Stimulated activated naive CD8-positive, alpha-beta T cell treated with anti-CD3 and anti-CD28 coated beads, Interleukin-15, Interleukin-2, amounts not matched to agents 100 ng/mL and 50 ng/mL, for 24 hours (primary cell): ENCODE measurements at regions not wholly inside any gene's neighbourhood (a gene's known extent, or its start where the extent isn't known, plus 50 kb on each side); places are given as distances from the start of the nearest gene placed in this dataset.
A peak's percentile ranks its signal among the peaks of the same experiment; 100 is the strongest.

Experiments used
- H3K27ac Mint-ChIP-seq: one replicate; pipeline ENCODE4 v1.8.0; 2021; ENCODE audit warnings: mild to moderate bottlenecking, mixed read lengths
- H3K27me3 Mint-ChIP-seq: one replicate; pipeline ENCODE4 v1.8.0; 2021; ENCODE audit warnings: mixed read lengths
- H3K36me3 Mint-ChIP-seq: one replicate; pipeline ENCODE4 v1.8.0; 2021; ENCODE audit warnings: low read depth, mixed read lengths
- H3K4me1 Mint-ChIP-seq: one replicate; pipeline ENCODE4 v1.8.0; 2021; ENCODE audit warnings: low read depth, mixed read lengths
- H3K4me3 Mint-ChIP-seq: one replicate; pipeline ENCODE4 v1.8.0; 2021; ENCODE audit warnings: mild to moderate bottlenecking, mixed read lengths
- H3K9me3 Mint-ChIP-seq: one replicate; pipeline ENCODE4 v1.8.0; 2021; ENCODE audit warnings: mixed read lengths

GRCh38 chr14:62558451-62558850, 486.8 kb downstream of the KCNH5 start:
- Mint-ChIP-seq H3K27ac (no peak overlapping the region), H3K9me3 (no peaks in the 10 kb centered on the region), H3K4me3 (no peak overlapping the region), H3K36me3 (no peaks in the 10 kb centered on the region), H3K27me3 (no peaks in the 10 kb centered on the region), H3K4me1 (no peaks in the 10 kb centered on the region)

DNA sequence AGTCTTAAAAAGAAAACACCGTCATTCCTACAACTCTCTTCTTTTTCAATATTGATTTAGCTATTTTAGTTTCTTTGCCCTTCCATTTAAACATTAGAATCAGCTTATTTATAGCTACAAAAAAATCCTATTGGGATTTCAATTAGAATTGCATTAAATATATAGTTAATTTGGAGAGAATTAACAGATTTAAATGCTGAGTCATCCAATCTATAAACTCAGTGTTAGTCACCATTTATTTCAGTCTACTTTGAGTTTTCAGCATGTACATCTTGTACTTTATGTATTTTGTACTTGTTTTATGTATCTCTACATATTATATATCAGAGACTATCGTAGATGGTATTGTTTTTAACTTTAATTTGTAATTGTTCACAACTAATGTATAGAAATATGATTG, 460.0 kb downstream of the KCNH5 start:
- no peak overlapping the region for H3K4me3 Mint-ChIP-seq
- no peaks in the 10 kb centered on the region for H3K4me1 Mint-ChIP-seq
- no peaks in the 10 kb centered on the region for H3K36me3 Mint-ChIP-seq
- H3K9me3 Mint-ChIP-seq, result peaks cover 1% of the 10 kb centered on the region
- H3K27ac Mint-ChIP-seq, result no peak overlapping the region
- H3K27me3 Mint-ChIP-seq, result no peaks in the 10 kb centered on the region

- no peaks in the 10 kb centered on the region for H3K27me3 Mint-ChIP-seq
- no peak overlapping the region for H3K27ac Mint-ChIP-seq
- no peaks in the 10 kb centered on the region for H3K36me3 Mint-ChIP-seq
- H3K4me3 Mint-ChIP-seq, result no peak overlapping the region
- H3K9me3 Mint-ChIP-seq, result peaks cover 9% of the 10 kb centered on the region
- H3K4me1 Mint-ChIP-seq, result no peaks in the 10 kb centered on the region
These were observed 452.4 kb downstream of the KCNH5 start for GRCh38 chr14:62592877-62593276.

GRCh38 chr14:62597143-62597542, 448.1 kb downstream of the KCNH5 start:
- no peak overlapping the region for H3K4me3 Mint-ChIP-seq
- H3K36me3 Mint-ChIP-seq, result no peaks in the 10 kb centered on the region
- H3K9me3 Mint-ChIP-seq, result peaks cover 9% of the 10 kb centered on the region
- H3K27me3 Mint-ChIP-seq, result no peaks in the 10 kb centered on the region
- no peaks in the 10 kb centered on the region for H3K4me1 Mint-ChIP-seq
- H3K27ac Mint-ChIP-seq, result no peak overlapping the region

- no peaks in the 10 kb centered on the region for H3K4me1 Mint-ChIP-seq
- no peaks in the 10 kb centered on the region for H3K36me3 Mint-ChIP-seq
- H3K27ac Mint-ChIP-seq, result peak overlapping the region; percentile 36
- H3K27me3 Mint-ChIP-seq, result no peaks in the 10 kb centered on the region
- no peak overlapping the region for H3K4me3 Mint-ChIP-seq
- peaks cover 15% of the 10 kb centered on the region for H3K9me3 Mint-ChIP-seq
These were observed 445.5 kb downstream of the KCNH5 start for GRCh38 chr14:62599616-62600385.

DNA sequence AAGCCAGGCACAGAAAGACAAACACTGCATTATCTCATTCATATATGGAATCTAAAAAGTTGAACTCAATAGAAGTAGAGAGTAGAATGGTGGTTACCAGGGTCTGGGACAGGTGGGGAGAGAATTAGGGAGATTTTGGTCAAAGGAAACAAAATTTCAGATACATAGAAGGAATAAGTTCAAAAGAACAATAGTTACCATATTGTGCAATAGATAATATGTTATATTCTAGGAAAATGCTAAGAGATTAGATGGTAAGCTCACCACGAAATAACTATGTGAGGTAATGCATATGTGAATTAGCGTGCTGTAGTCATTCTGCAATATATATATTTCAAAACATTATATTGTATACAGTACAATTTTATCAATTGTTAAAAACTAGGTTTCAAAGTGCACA, 442.5 kb downstream of the KCNH5 start:
- no peaks in the 10 kb centered on the region for H3K27me3 Mint-ChIP-seq
- no peak overlapping the region for H3K27ac Mint-ChIP-seq
- no peaks in the 10 kb centered on the region for H3K4me1 Mint-ChIP-seq
- peaks cover 11% of the 10 kb centered on the region for H3K9me3 Mint-ChIP-seq
- no peak overlapping the region for H3K4me3 Mint-ChIP-seq
- no peaks in the 10 kb centered on the region for H3K36me3 Mint-ChIP-seq

GRCh38 chr14:62604524-62604923, 440.7 kb downstream of the KCNH5 start:
- H3K27me3 Mint-ChIP-seq, result no peaks in the 10 kb centered on the region
- H3K9me3 Mint-ChIP-seq, result peaks cover 11% of the 10 kb centered on the region
- H3K27ac Mint-ChIP-seq, result no peak overlapping the region
- no peaks in the 10 kb centered on the region for H3K4me1 Mint-ChIP-seq
- no peaks in the 10 kb centered on the region for H3K36me3 Mint-ChIP-seq
- no peak overlapping the region for H3K4me3 Mint-ChIP-seq

- Mint-ChIP-seq H3K4me1 (no peaks in the 10 kb centered on the region), H3K36me3 (no peaks in the 10 kb centered on the region), H3K9me3 (no peaks in the 10 kb centered on the region), H3K4me3 (no peak overlapping the region), H3K27ac (no peak overlapping the region), H3K27me3 (no peaks in the 10 kb centered on the region)
These were observed 431.1 kb downstream of the KCNH5 start for GRCh38 chr14:62614122-62614521.

DNA sequence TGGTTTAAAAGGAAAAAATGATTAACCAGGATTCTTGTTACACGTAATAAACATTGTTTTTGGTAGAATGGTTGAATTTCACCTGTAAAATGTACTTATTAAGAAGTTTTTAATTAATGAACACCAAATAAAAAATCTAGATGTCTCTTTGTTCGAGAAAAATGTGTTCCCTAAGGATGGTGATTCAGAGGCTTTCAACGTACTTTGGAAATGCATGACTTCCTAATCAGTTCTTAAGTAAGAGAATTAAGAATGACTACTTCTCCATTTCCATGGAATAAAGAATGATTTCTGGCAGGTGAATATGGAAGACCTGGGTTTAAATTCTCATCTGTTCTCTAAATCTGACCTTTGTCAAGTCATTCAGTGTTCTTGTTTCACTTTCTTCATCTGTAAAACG, 428.6 kb downstream of the KCNH5 start:
- H3K4me3 Mint-ChIP-seq, result no peak overlapping the region
- H3K36me3 Mint-ChIP-seq, result no peaks in the 10 kb centered on the region
- H3K4me1 Mint-ChIP-seq, result no peaks in the 10 kb centered on the region
- H3K27me3 Mint-ChIP-seq, result no peaks in the 10 kb centered on the region
- no peak overlapping the region for H3K27ac Mint-ChIP-seq
- no peaks in the 10 kb centered on the region for H3K9me3 Mint-ChIP-seq

GRCh38 chr14:62626416-62626815, 418.8 kb downstream of the KCNH5 start:
- no peak overlapping the region for H3K27ac Mint-ChIP-seq
- no peak overlapping the region for H3K4me3 Mint-ChIP-seq
- no peaks in the 10 kb centered on the region for H3K27me3 Mint-ChIP-seq
- H3K9me3 Mint-ChIP-seq, result peaks cover 17% of the 10 kb centered on the region
- no peaks in the 10 kb centered on the region for H3K4me1 Mint-ChIP-seq
- H3K36me3 Mint-ChIP-seq, result no peaks in the 10 kb centered on the region

GRCh38 chr14:62629176-62629725, 416.0 kb downstream of the KCNH5 start:
- no peaks in the 10 kb centered on the region for H3K36me3 Mint-ChIP-seq
- peaks cover 14% of the 10 kb centered on the region for H3K9me3 Mint-ChIP-seq
- no peaks in the 10 kb centered on the region for H3K27me3 Mint-ChIP-seq
- H3K27ac Mint-ChIP-seq, result no peak overlapping the region
- H3K4me3 Mint-ChIP-seq, result no peak overlapping the region
- H3K4me1 Mint-ChIP-seq, result no peaks in the 10 kb centered on the region

- no peaks in the 10 kb centered on the region for H3K36me3 Mint-ChIP-seq
- no peaks in the 10 kb centered on the region for H3K4me1 Mint-ChIP-seq
- no peaks in the 10 kb centered on the region for H3K27me3 Mint-ChIP-seq
- H3K27ac Mint-ChIP-seq, result no peak overlapping the region
- no peak overlapping the region for H3K4me3 Mint-ChIP-seq
- H3K9me3 Mint-ChIP-seq, result peaks cover 10% of the 10 kb centered on the region
These were observed 414.1 kb downstream of the KCNH5 start for GRCh38 chr14:62631176-62631575.

DNA sequence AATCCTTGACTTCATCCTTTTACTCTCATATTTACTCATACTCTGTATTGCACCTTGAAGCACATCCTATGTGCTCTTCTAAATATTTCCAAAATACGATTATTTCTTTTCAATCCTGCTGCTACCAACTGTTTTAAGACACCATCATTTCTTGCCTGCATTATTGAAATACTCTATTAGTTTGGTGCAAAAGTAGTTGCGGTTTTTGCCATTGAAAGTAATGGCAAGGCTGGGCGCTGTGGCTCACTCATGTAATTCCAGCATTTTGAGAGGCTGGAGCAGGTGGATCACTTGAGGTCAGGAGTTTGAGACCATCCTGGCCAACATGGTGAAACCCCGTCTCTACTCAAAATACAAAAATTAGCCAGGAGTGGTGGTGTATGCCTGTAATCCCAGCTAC, 412.5 kb downstream of the KCNH5 start:
- H3K4me3 Mint-ChIP-seq, result no peak overlapping the region
- no peak overlapping the region for H3K27ac Mint-ChIP-seq
- peaks cover 4% of the 10 kb centered on the region for H3K9me3 Mint-ChIP-seq
- no peaks in the 10 kb centered on the region for H3K4me1 Mint-ChIP-seq
- H3K27me3 Mint-ChIP-seq, result no peaks in the 10 kb centered on the region
- H3K36me3 Mint-ChIP-seq, result no peaks in the 10 kb centered on the region

DNA sequence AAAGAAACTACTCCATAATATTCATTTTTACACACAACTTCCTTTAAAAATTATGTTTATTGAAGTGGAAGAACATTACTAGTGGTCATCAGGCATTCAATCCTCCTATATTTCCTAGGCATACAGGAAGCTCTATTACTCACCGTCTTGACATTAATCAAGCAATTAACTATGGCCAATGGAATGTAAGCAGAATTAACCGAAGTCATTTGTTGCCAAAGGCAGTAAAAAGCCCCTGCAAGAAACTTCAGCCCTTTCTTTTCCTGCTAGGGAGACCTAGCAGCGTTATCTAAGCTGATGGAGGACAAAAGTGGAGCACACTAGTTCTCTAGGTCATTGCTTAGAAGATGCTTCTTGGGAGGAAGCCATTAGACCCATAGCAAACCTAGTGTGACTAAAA, 399.6 kb downstream of the KCNH5 start:
- no peak overlapping the region for H3K27ac Mint-ChIP-seq
- no peaks in the 10 kb centered on the region for H3K9me3 Mint-ChIP-seq
- H3K36me3 Mint-ChIP-seq, result no peaks in the 10 kb centered on the region
- H3K27me3 Mint-ChIP-seq, result no peaks in the 10 kb centered on the region
- H3K4me1 Mint-ChIP-seq, result no peaks in the 10 kb centered on the region
- H3K4me3 Mint-ChIP-seq, result no peak overlapping the region
